HUES48 (cell line): ENCODE measurements at regions not wholly inside any gene's neighbourhood (a gene's known extent, or its start where the extent isn't known, plus 50 kb on each side); places are given as distances from the start of the nearest gene placed in this dataset.
"Not testable (repeated sequence)": the region's sequence is repeated elsewhere in the genome, so short reads cannot be mapped to it uniquely, and the experiment has no call there.

ENCODE experiments used
- H3K27ac ChIP-seq: one replicate; pipeline ENCODE4 v1.7.0; 2013; ENCODE audit warnings: low read depth, low read length, inconsistent platforms
- H3K27me3 ChIP-seq: 2 replicates; pipeline ENCODE4 v1.6.1; 2013; ENCODE audit warnings: mild to moderate bottlenecking, low read length; ENCODE audit not compliant: control insufficient read depth, insufficient read depth
- H3K36me3 ChIP-seq: 2 replicates; pipeline ENCODE4 v1.6.1; 2013; ENCODE audit warnings: low read length; ENCODE audit not compliant: control insufficient read depth, insufficient read depth
- H3K4me1 ChIP-seq: 2 replicates; pipeline ENCODE4 v1.6.1; 2013; ENCODE audit warnings: mild to moderate bottlenecking, low read length; ENCODE audit not compliant: control insufficient read depth, insufficient read depth
- H3K4me3 ChIP-seq: 2 replicates; pipeline ENCODE4 v1.5.1; 2013; ENCODE audit warnings: mild to moderate bottlenecking, low read depth, low read length
- H3K9ac ChIP-seq: 2 replicates; pipeline ENCODE4 v1.6.1; 2013; ENCODE audit warnings: mild to moderate bottlenecking, low read depth, low read length, moderate library complexity
- H3K9me3 ChIP-seq: 2 replicates; pipeline ENCODE4 v1.6.1; 2013; ENCODE audit warnings: low read length; ENCODE audit not compliant: control insufficient read depth, insufficient read depth

- H3K27me3 ChIP-seq = no peaks in the 10 kb centered on the region
- H3K9me3 ChIP-seq = no peaks in the 10 kb centered on the region
- H3K27ac ChIP-seq = no peak overlapping the region
- no peak overlapping the region for H3K9ac ChIP-seq
- H3K36me3 ChIP-seq = no peaks in the 10 kb centered on the region
- no peaks in the 10 kb centered on the region for H3K4me1 ChIP-seq
- no peak overlapping the region for H3K4me3 ChIP-seq
Observed at GRCh38 chr5:90099099-90099498, 310.5 kb downstream of the CETN3 start.

- Histone ChIP-seq H3K36me3 (no peaks in the 10 kb centered on the region), H3K27me3 (no peaks in the 10 kb centered on the region), H3K9me3 (no peaks in the 10 kb centered on the region), H3K4me3 (no peak overlapping the region), H3K27ac (no peak overlapping the region), H3K4me1 (no peaks in the 10 kb centered on the region), H3K9ac (no peak overlapping the region)
Observed at GRCh38 chr5:90097082-90097477, 312.5 kb downstream of the CETN3 start.

- no peak overlapping the region for H3K4me3 ChIP-seq
- no peak overlapping the region for H3K9ac ChIP-seq
- H3K27me3 ChIP-seq = no peaks in the 10 kb centered on the region
- H3K27ac ChIP-seq = peak overlapping the region; percentile 11
- H3K4me1 ChIP-seq = no peaks in the 10 kb centered on the region
- no peaks in the 10 kb centered on the region for H3K9me3 ChIP-seq
- no peaks in the 10 kb centered on the region for H3K36me3 ChIP-seq
Observed at GRCh38 chr5:90096415-90097081, 313.0 kb downstream of the CETN3 start.

- no peaks in the 10 kb centered on the region for H3K36me3 ChIP-seq
- no peaks in the 10 kb centered on the region for H3K9me3 ChIP-seq
- H3K4me3 ChIP-seq = no peak overlapping the region
- no peaks in the 10 kb centered on the region for H3K27me3 ChIP-seq
- no peaks in the 10 kb centered on the region for H3K4me1 ChIP-seq
- H3K27ac ChIP-seq = no peak overlapping the region
- H3K9ac ChIP-seq = no peak overlapping the region
Observed at GRCh38 chr5:90095292-90096060, 314.1 kb downstream of the CETN3 start.

GRCh38 chr5:90093751-90094485 is 315.6 kb downstream of the CETN3 start:
- Histone ChIP-seq H3K27me3 (no peaks in the 10 kb centered on the region), H3K9ac (no peak overlapping the region), H3K4me3 (no peak overlapping the region), H3K27ac (no peak overlapping the region), H3K36me3 (no peaks in the 10 kb centered on the region), H3K4me1 (no peaks in the 10 kb centered on the region), H3K9me3 (no peaks in the 10 kb centered on the region; the same call in 1 of the 2 replicates)

GRCh38 chr5:90092734-90093133 is 316.8 kb downstream of the CETN3 start:
- Histone ChIP-seq H3K4me3 (no peak overlapping the region), H3K27me3 (no peaks in the 10 kb centered on the region), H3K9ac (no peak overlapping the region), H3K27ac (no peak overlapping the region), H3K36me3 (no peaks in the 10 kb centered on the region), H3K9me3 (no peaks in the 10 kb centered on the region; the same call in 1 of the 2 replicates), H3K4me1 (no peaks in the 10 kb centered on the region)

GRCh38 chr5:90084342-90084741 is 325.2 kb downstream of the CETN3 start:
- H3K27ac ChIP-seq = no peak overlapping the region
- no peak overlapping the region for H3K9ac ChIP-seq
- H3K36me3 ChIP-seq = no peaks in the 10 kb centered on the region
- no peaks in the 10 kb centered on the region for H3K9me3 ChIP-seq
- H3K4me3 ChIP-seq = no peak overlapping the region
- no peaks in the 10 kb centered on the region for H3K4me1 ChIP-seq
- H3K27me3 ChIP-seq = no peaks in the 10 kb centered on the region

- peak overlapping the region; percentile 45 for H3K4me3 ChIP-seq
- H3K9me3 ChIP-seq, H3K27me3 ChIP-seq, H3K36me3 ChIP-seq, H3K9ac ChIP-seq, H3K4me1 ChIP-seq, H3K27ac ChIP-seq: not testable (repeated sequence)
Observed at GRCh38 chr5:90073026-90073570, 336.5 kb downstream of the CETN3 start.

- no peak overlapping the region for H3K9ac ChIP-seq
- H3K27me3 ChIP-seq = no peaks in the 10 kb centered on the region
Observed at GRCh38 chr5:90071656-90072055, 337.9 kb downstream of the CETN3 start.

GRCh38 chr5:90071066-90071465 is 338.5 kb downstream of the CETN3 start:
- H3K9me3 ChIP-seq = peaks cover 3% of the 10 kb centered on the region; the same call in 1 of the 2 replicates
- H3K27ac ChIP-seq = no peak overlapping the region
- H3K27me3 ChIP-seq = no peaks in the 10 kb centered on the region
- H3K4me3 ChIP-seq = no peak overlapping the region
- H3K9ac ChIP-seq = no peak overlapping the region
- no peaks in the 10 kb centered on the region for H3K36me3 ChIP-seq
- H3K4me1 ChIP-seq = no peaks in the 10 kb centered on the region

More at GRCh38 chr5:90071656-90072055, 337.9 kb downstream of the CETN3 start:
- Histone ChIP-seq H3K36me3 (no peaks in the 10 kb centered on the region), H3K9me3 (peaks cover 3% of the 10 kb centered on the region; the same call in 1 of the 2 replicates), H3K4me1 (no peaks in the 10 kb centered on the region), H3K4me3 (no peak overlapping the region), H3K27ac (no peak overlapping the region)
